NB4 (cell line): ENCODE measurements at regions not wholly inside any gene's neighbourhood (a gene's known extent, or its start where the extent isn't known, plus 50 kb on each side); places are given as distances from the start of the nearest gene placed in this dataset.

Experiments used
- POLR2A ChIP-seq: IDR thresholded peaks from 2 replicates; pipeline ENCODE4 v1.6.1; 2011; ENCODE audit warnings: mild to moderate bottlenecking; ENCODE audit not compliant: insufficient read length; ENCODE audit errors: extremely low read depth
- TF ChIP-seq, protein P1 (sequence below): IDR thresholded peaks from one replicate; pipeline ENCODE4 v1.5.1; 2012; ENCODE audit warnings: low read depth, low read length

- TF ChIP-seq, protein P1, sequence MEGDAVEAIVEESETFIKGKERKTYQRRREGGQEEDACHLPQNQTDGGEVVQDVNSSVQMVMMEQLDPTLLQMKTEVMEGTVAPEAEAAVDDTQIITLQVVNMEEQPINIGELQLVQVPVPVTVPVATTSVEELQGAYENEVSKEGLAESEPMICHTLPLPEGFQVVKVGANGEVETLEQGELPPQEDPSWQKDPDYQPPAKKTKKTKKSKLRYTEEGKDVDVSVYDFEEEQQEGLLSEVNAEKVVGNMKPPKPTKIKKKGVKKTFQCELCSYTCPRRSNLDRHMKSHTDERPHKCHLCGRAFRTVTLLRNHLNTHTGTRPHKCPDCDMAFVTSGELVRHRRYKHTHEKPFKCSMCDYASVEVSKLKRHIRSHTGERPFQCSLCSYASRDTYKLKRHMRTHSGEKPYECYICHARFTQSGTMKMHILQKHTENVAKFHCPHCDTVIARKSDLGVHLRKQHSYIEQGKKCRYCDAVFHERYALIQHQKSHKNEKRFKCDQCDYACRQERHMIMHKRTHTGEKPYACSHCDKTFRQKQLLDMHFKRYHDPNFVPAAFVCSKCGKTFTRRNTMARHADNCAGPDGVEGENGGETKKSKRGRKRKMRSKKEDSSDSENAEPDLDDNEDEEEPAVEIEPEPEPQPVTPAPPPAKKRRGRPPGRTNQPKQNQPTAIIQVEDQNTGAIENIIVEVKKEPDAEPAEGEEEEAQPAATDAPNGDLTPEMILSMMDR: no peak
- no peak for TF ChIP-seq POLR2A
These were observed 213.7 kb downstream of the CWF19L2 start for GRCh38 chr11:107243929-107244328.
